ENCODE measurements at regions not wholly inside any gene's neighbourhood (a gene's known extent, or its start where the extent isn't known, plus 50 kb on each side); places are given as distances from the start of the nearest gene placed in this dataset.

GRCh38 chr10:52939894-52940293, 167.3 kb upstream of the MBL2 start:
- TF ChIP-seq, protein P1, sequence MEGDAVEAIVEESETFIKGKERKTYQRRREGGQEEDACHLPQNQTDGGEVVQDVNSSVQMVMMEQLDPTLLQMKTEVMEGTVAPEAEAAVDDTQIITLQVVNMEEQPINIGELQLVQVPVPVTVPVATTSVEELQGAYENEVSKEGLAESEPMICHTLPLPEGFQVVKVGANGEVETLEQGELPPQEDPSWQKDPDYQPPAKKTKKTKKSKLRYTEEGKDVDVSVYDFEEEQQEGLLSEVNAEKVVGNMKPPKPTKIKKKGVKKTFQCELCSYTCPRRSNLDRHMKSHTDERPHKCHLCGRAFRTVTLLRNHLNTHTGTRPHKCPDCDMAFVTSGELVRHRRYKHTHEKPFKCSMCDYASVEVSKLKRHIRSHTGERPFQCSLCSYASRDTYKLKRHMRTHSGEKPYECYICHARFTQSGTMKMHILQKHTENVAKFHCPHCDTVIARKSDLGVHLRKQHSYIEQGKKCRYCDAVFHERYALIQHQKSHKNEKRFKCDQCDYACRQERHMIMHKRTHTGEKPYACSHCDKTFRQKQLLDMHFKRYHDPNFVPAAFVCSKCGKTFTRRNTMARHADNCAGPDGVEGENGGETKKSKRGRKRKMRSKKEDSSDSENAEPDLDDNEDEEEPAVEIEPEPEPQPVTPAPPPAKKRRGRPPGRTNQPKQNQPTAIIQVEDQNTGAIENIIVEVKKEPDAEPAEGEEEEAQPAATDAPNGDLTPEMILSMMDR (IDR thresholded peaks at IDR 0.05; ENCODE audit: insufficient read depth, low read length, severe bottlenecking) = no peak

DNA sequence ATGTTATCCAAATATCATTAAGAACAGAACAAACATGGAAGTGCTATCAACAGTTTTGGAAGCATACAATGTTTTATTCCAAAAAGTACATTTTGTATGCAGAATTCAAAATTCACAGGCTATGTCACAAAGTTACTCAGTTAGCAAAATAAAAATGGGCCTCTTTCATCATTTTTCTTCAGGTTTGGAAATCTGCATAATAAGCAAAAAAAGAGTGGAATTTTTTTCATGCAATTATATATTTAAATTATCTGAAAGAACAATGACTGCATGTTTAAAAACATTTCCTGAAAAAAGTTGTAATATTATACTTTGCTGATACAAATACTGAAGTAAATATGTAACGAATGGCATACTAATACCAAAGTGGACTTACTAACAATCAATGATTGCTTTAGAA, 161.2 kb upstream of the MBL2 start:
- FAIRE-seq = no peak
- no peak overlapping the region for H3K4me3 ChIP-seq (ENCODE audit: low read depth, low read length)
- TF ChIP-seq, protein P1 (IDR thresholded peaks at IDR 0.05; ENCODE audit: insufficient read depth, low read length, severe bottlenecking) = no peak

More at GRCh38 chr10:52939894-52940293, 167.3 kb upstream of the MBL2 start:
- Histone ChIP-seq H3K4me3 (ENCODE audit: low read depth, low read length) (no peak overlapping the region), H3K27me3 (ENCODE audit: control insufficient read depth, insufficient read depth, low read length) (no peaks in the 10 kb centered on the region), H3K36me3 (ENCODE audit: control insufficient read depth, insufficient read depth, low read length) (no peaks in the 10 kb centered on the region)
- FAIRE-seq (no peak), DNase-seq (ENCODE audit: low read depth) (no peak)

GRCh38 chr10:52927678-52928077, 155.1 kb upstream of the MBL2 start:
- no peaks in the 10 kb centered on the region for H3K27me3 ChIP-seq (ENCODE audit: control insufficient read depth, insufficient read depth, low read length)
- H3K36me3 ChIP-seq (ENCODE audit: control insufficient read depth, insufficient read depth, low read length) = no peaks in the 10 kb centered on the region
- TF ChIP-seq, protein P1 (IDR thresholded peaks at IDR 0.05; ENCODE audit: insufficient read depth, low read length, severe bottlenecking) = no peak
- FAIRE-seq (peak; percentile 32), DNase-seq (ENCODE audit: low read depth) (no peak)
- H3K4me3 ChIP-seq (ENCODE audit: low read depth, low read length) = no peak overlapping the region

More for the DNA sequence above, 161.2 kb upstream of the MBL2 start:
- no peak for DNase-seq (ENCODE audit: low read depth)
- H3K36me3 ChIP-seq (ENCODE audit: control insufficient read depth, insufficient read depth, low read length) = no peaks in the 10 kb centered on the region
- H3K27me3 ChIP-seq (ENCODE audit: control insufficient read depth, insufficient read depth, low read length) = no peaks in the 10 kb centered on the region

- H3K36me3 ChIP-seq (ENCODE audit: control insufficient read depth, insufficient read depth, low read length) = no peaks in the 10 kb centered on the region
- FAIRE-seq = no peak
- TF ChIP-seq, protein P1 (IDR thresholded peaks at IDR 0.05; ENCODE audit: insufficient read depth, low read length, severe bottlenecking) = no peak
- H3K4me3 ChIP-seq (ENCODE audit: low read depth, low read length) = no peak overlapping the region
- H3K27me3 ChIP-seq (ENCODE audit: control insufficient read depth, insufficient read depth, low read length) = no peaks in the 10 kb centered on the region
- DNase-seq (ENCODE audit: low read depth) = no peak
Observed at GRCh38 chr10:52923520-52923919, 150.9 kb upstream of the MBL2 start.

DNA sequence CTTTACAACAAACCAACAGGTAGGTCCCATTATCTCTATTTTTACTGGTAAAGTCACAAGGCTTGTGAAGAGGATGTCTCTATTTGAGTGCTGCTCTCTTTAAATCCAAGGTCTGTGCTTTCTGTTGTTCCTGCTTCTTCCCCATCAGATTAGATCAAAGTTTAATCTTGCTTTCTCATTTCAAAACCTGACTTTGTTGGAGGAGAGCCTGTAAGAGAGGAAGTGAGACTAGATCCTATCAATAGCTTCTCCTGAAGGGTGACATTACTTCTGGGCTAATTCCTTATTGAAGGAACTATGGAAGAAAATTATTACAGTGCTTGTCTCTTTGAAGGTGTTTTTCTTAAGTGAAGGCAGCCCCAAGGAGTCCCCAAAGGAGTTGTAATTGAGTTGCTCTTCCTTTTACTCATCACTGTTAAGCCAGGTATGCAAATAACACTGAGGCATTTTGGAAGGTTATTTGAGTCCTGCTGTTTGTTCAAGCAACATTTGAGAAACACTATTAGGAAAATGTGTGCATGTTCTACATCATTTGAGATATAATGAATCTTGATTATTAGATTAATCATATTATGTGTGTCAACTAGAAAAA, 146.2 kb upstream of the MBL2 start:
- Histone ChIP-seq H3K27me3 (ENCODE audit: control insufficient read depth, insufficient read depth, low read length) (no peaks in the 10 kb centered on the region), H3K36me3 (ENCODE audit: control insufficient read depth, insufficient read depth, low read length) (no peaks in the 10 kb centered on the region), H3K4me3 (ENCODE audit: low read depth, low read length) (no peak overlapping the region)
- FAIRE-seq (no peak), DNase-seq (ENCODE audit: low read depth) (no peak)
- TF ChIP-seq, protein P1 (IDR thresholded peaks at IDR 0.05; ENCODE audit: insufficient read depth, low read length, severe bottlenecking) = no peak

GRCh38 chr10:52915391-52915790, 142.8 kb upstream of the MBL2 start:
- Histone ChIP-seq H3K27me3 (ENCODE audit: control insufficient read depth, insufficient read depth, low read length) (no peaks in the 10 kb centered on the region), H3K4me3 (ENCODE audit: low read depth, low read length) (no peak overlapping the region), H3K36me3 (ENCODE audit: control insufficient read depth, insufficient read depth, low read length) (no peaks in the 10 kb centered on the region)
- DNase-seq (ENCODE audit: low read depth) = no peak
- TF ChIP-seq, protein P1 (IDR thresholded peaks at IDR 0.05; ENCODE audit: insufficient read depth, low read length, severe bottlenecking) = no peak
- FAIRE-seq = no peak
